H9 (cell line): ENCODE measurements at regions not wholly inside any gene's neighbourhood (a gene's known extent, or its start where the extent isn't known, plus 50 kb on each side); places are given as distances from the start of the nearest gene placed in this dataset.

Source experiments
- DNase-seq: peaks from one replicate; pipeline ENCODE4 v3.0.0-alpha.2; 2017
- H2AFZ ChIP-seq: one replicate; pipeline ENCODE4 v1.6.1; 2013; ENCODE audit warnings: mild to moderate bottlenecking, low read length, control low read depth, moderate library complexity
- H2AK5ac ChIP-seq: 2 replicates; pipeline ENCODE4 v1.6.1; 2013; ENCODE audit warnings: low read length, control low read depth, mixed read lengths; ENCODE audit not compliant: insufficient read length
- H2BK120ac ChIP-seq: one replicate; pipeline ENCODE4 v1.6.1; 2013; ENCODE audit warnings: low read depth, mild to moderate bottlenecking, low read length, control low read depth, inconsistent platforms; ENCODE audit not compliant: poor library complexity, severe bottlenecking
- H2BK12ac ChIP-seq: 2 replicates; pipeline ENCODE4 v1.6.1; 2013; ENCODE audit warnings: low read length, control low read depth, mixed read lengths, low read depth; ENCODE audit not compliant: insufficient read length
- H2BK15ac ChIP-seq: 2 replicates; pipeline ENCODE4 v1.6.1; 2013; ENCODE audit warnings: low read depth, low read length, control low read depth
- H2BK20ac ChIP-seq: one replicate; pipeline ENCODE4 v1.6.1; 2013; ENCODE audit warnings: low read depth, mild to moderate bottlenecking, low read length, control low read depth, inconsistent platforms; ENCODE audit not compliant: poor library complexity, severe bottlenecking
- H2BK5ac ChIP-seq: 2 replicates; pipeline ENCODE4 v1.6.1; 2013; ENCODE audit warnings: low read length, control low read depth, mixed read lengths; ENCODE audit not compliant: insufficient read length
- H3K14ac ChIP-seq: 2 replicates; pipeline ENCODE4 v1.6.1; 2013; ENCODE audit warnings: low read length, control low read depth; ENCODE audit not compliant: insufficient read depth
- H3K18ac ChIP-seq: 2 replicates; pipeline ENCODE4 v1.6.1; 2013; ENCODE audit warnings: low read depth, mild to moderate bottlenecking, mixed read lengths, low read length, control low read depth; ENCODE audit not compliant: insufficient read length
- H3K23ac ChIP-seq: 2 replicates; pipeline ENCODE4 v1.6.1; 2013; ENCODE audit warnings: low read length, control low read depth, mixed read lengths, low read depth; ENCODE audit not compliant: insufficient read length
- H3K23me2 ChIP-seq: 2 replicates; pipeline ENCODE4 v1.6.1; 2013; ENCODE audit warnings: low read depth, mild to moderate bottlenecking, mixed read lengths, low read length, control low read depth; ENCODE audit not compliant: insufficient read length, poor library complexity, severe bottlenecking
- H3K27ac ChIP-seq: 2 replicates; pipeline ENCODE4 v1.5.1; 2013; ENCODE audit warnings: low read length, control low read depth, mixed read lengths, low read depth; ENCODE audit not compliant: insufficient read length
- H3K27me3 ChIP-seq: 2 replicates; pipeline ENCODE4 v1.6.1; 2013; ENCODE audit warnings: low read length, control low read depth, inconsistent platforms; ENCODE audit not compliant: insufficient read depth
- H3K4ac ChIP-seq: 2 replicates; pipeline ENCODE4 v1.6.1; 2013; ENCODE audit warnings: low read depth, mild to moderate bottlenecking, control low read depth, inconsistent platforms, low read length, moderate library complexity
- H3K4me1 ChIP-seq: 2 replicates; pipeline ENCODE4 v1.6.1; 2013; ENCODE audit warnings: low read length, control low read depth, inconsistent platforms; ENCODE audit not compliant: insufficient read depth
- H3K4me2 ChIP-seq: 2 replicates; pipeline ENCODE4 v1.6.1; 2013; ENCODE audit warnings: low read length, control low read depth, mixed read lengths; ENCODE audit not compliant: insufficient read length, insufficient read depth
- H3K56ac ChIP-seq: 2 replicates; pipeline ENCODE4 v1.6.1; 2013; ENCODE audit warnings: low read depth, mild to moderate bottlenecking, mixed read lengths, low read length, control low read depth; ENCODE audit not compliant: insufficient read length
- H3K79me1 ChIP-seq: 2 replicates; pipeline ENCODE4 v1.6.1; 2013; ENCODE audit warnings: low read depth, mild to moderate bottlenecking, moderate library complexity, low read length, control low read depth, inconsistent platforms; ENCODE audit not compliant: insufficient read depth, poor library complexity, severe bottlenecking
- H3K79me2 ChIP-seq: 2 replicates; pipeline ENCODE4 v1.6.1; 2013; ENCODE audit warnings: low read length, control low read depth, inconsistent platforms; ENCODE audit not compliant: insufficient read depth
- H3K9ac ChIP-seq: 2 replicates; pipeline ENCODE4 v1.6.1; 2013; ENCODE audit warnings: low read length, control low read depth, mixed read lengths; ENCODE audit not compliant: insufficient read length; ENCODE audit errors: extremely low read depth
- H3K9me3 ChIP-seq: one replicate; pipeline ENCODE4 v1.6.1; 2013; ENCODE audit warnings: low read depth, low read length, inconsistent platforms; ENCODE audit not compliant: control insufficient read depth
- H3T11ph ChIP-seq: one replicate; pipeline ENCODE4 v1.6.1; 2013; ENCODE audit warnings: mild to moderate bottlenecking, low read length, control low read depth, inconsistent platforms
- H4K20me1 ChIP-seq: one replicate; pipeline ENCODE4 v1.6.1; 2013; ENCODE audit not compliant: control insufficient read depth, insufficient read length, insufficient read depth
- H4K5ac ChIP-seq: 2 replicates; pipeline ENCODE4 v1.6.1; 2013; ENCODE audit warnings: low read depth, mild to moderate bottlenecking, mixed read lengths, low read length, control low read depth; ENCODE audit not compliant: insufficient read length
- H4K8ac ChIP-seq: replicated peaks from 2 replicates; pipeline ENCODE4 v1.6.1; 2013; ENCODE audit warnings: low read length, control low read depth, mixed read lengths, low read depth; ENCODE audit not compliant: insufficient read length
- H4K91ac ChIP-seq: 2 replicates; pipeline ENCODE4 v1.6.1; 2013; ENCODE audit warnings: low read depth, mild to moderate bottlenecking, moderate library complexity, mixed read lengths, low read length, control low read depth; ENCODE audit not compliant: insufficient read length
- H3K27ac Mint-ChIP-seq, 3 experiments: 2 replicates in 2 of 3; 3 replicates in 1 of 3; pipeline ENCODE4 v1.8.0; 2020 to 2021; ENCODE audit warnings: mixed read lengths in 3 of 3, mild to moderate bottlenecking in 1 of 3, moderate library complexity in 1 of 3
- H3K27me3 Mint-ChIP-seq: 2 replicates; pipeline ENCODE4 v1.8.0; 2021; ENCODE audit warnings: low read depth, mild to moderate bottlenecking, moderate library complexity, mixed read lengths
- H3K36me3 Mint-ChIP-seq, 3 experiments: 2 replicates in 2 of 3; 3 replicates in 1 of 3; pipeline ENCODE4 v1.8.0; 2020 to 2021; ENCODE audit warnings: low read depth in 3 of 3, mixed read lengths in 3 of 3; ENCODE audit not compliant: insufficient read depth in 1 of 3
- H3K4me1 Mint-ChIP-seq, 2 experiments: 2 replicates each; pipeline ENCODE4 v1.8.0; 2020; ENCODE audit warnings: mixed read lengths in 2 of 2
- H3K4me3 Mint-ChIP-seq, 2 experiments: 2 replicates in 1 of 2; 3 replicates in 1 of 2; pipeline ENCODE4 v1.8.0; 2020 to 2021; ENCODE audit warnings: mild to moderate bottlenecking in 2 of 2, mixed read lengths in 2 of 2, moderate library complexity in 1 of 2
- H3K9me3 Mint-ChIP-seq, 2 experiments: 2 replicates in 1 of 2; 3 replicates in 1 of 2; pipeline ENCODE4 v1.8.0; 2020; ENCODE audit warnings: mild to moderate bottlenecking in 2 of 2, mixed read lengths in 2 of 2, moderate library complexity in 1 of 2
- CTCF ChIP-seq: fragments of 200-600 bp; sonication (generic); conservative IDR thresholded peaks from 3 replicates; pipeline ENCODE4 v1.8.0; 2021; ENCODE audit warnings: antibody characterized with exemption, mild to moderate bottlenecking
- WGBS: extraction: QIAGEN DNeasy Blood & Tissue Kit; methylation state at CpG from one replicate; pipeline ENCODE4 v1.1.7; 2013; ENCODE audit warnings: missing lambda C conversion rate, low lambda C conversion rate, mixed read lengths; ENCODE audit not compliant: insufficient read length; ENCODE audit errors: extremely low coverage; 5-methylcytosine and 5-hydroxymethylcytosine counted together

- Histone ChIP-seq H3K23ac (no peak overlapping the region), H3K4ac (no peak overlapping the region), H3K4me1 (no peaks in the 10 kb centered on the region), H2BK20ac (no peak overlapping the region), H3K23me2 (no peaks in the 10 kb centered on the region), H3K4me2 (no peak overlapping the region), H3K56ac (no peak overlapping the region), H3K27me3 (no peaks in the 10 kb centered on the region), H3K79me2 (no peaks in the 10 kb centered on the region), H3K18ac (no peak overlapping the region), H4K20me1 (no peaks in the 10 kb centered on the region), H3K27ac (no peak overlapping the region), H3K9ac (no peak overlapping the region), H2AFZ (no peak overlapping the region), H2BK12ac (no peak overlapping the region), H4K8ac (no peak overlapping the region), H2BK120ac (no peak overlapping the region), H3K9me3 (no peaks in the 10 kb centered on the region), H4K91ac (no peak overlapping the region), H3K79me1 (no peaks in the 10 kb centered on the region), H4K5ac (no peak overlapping the region), H2BK5ac (no peak overlapping the region), H2AK5ac (no peak overlapping the region), H2BK15ac (no peak overlapping the region), H3K14ac (0 out of 2 replicates have a peak overlapping the region, but pooled peaks have one; percentile 57), H3T11ph (no peak overlapping the region)
- H3K9me3 Mint-ChIP-seq = peaks cover 0 to 3% of the 10 kb centered on the region in 2 experiments; a peak in 2 of 5 replicates
- no peak for DNase-seq
- H3K4me1 Mint-ChIP-seq = no peaks in the 10 kb centered on the region
- peaks cover 0 to 7% (median 0%) of the 10 kb centered on the region in 3 experiments; a peak in 1 of 7 replicates for H3K36me3 Mint-ChIP-seq
- WGBS = no CpG with 5 or more reads among the region's 3 CpGs
- H3K27ac Mint-ChIP-seq = peak overlapping the region in 1 of 3 experiments; percentile 84; a peak in 2 of 7 replicates
- TF ChIP-seq CTCF = no peak
- H3K27me3 Mint-ChIP-seq = no peaks in the 10 kb centered on the region
- no peak overlapping the region for H3K4me3 Mint-ChIP-seq
These were observed 287.2 kb downstream of the DTHD1 start for GRCh38 chr4:36568575-36568974.
